Vagina (tissue), 2 donors: ENCODE measurements at regions not wholly inside any gene's neighbourhood (a gene's known extent, or its start where the extent isn't known, plus 50 kb on each side); places are given as distances from the start of the nearest gene placed in this dataset.

Source experiments
- DNase-seq, 2 donors: peaks; one replicate each; pipeline ENCODE4 v3.0.0-alpha.2; 2017; ENCODE audit errors: extremely low spot score in 2 of 2
- H3K27ac ChIP-seq: fragments of 200-600 bp; sonication (generic); one replicate; pipeline ENCODE4 v1.5.1; 2019
- H3K27me3 ChIP-seq: fragments of 200-600 bp; sonication (generic); one replicate; pipeline ENCODE4 v1.5.1; 2019
- H3K36me3 ChIP-seq, 2 donors: fragments of 200-600 bp; sonication (generic); one replicate each; pipeline ENCODE4 v1.5.1; 2017 to 2019
- H3K4me1 ChIP-seq: fragments of 200-600 bp; sonication (generic); one replicate; pipeline ENCODE4 v1.5.1; 2019
- H3K4me3 ChIP-seq, 2 donors: fragments of 200-600 bp; sonication (generic); 1 replicate in 1 of 2; 2 replicates in 1 of 2; pipeline ENCODE4 v1.5.1; 2016 to 2019
- H3K9me3 ChIP-seq: fragments of 200-600 bp; sonication (generic); one replicate; pipeline ENCODE4 v1.5.1; 2019
- POLR2A ChIP-seq, 2 donors: fragments of 450-650 bp; IDR thresholded peaks; one replicate each; pipeline ENCODE4 v1.6.1; 2017; ENCODE audit warnings: antibody characterized with exemption in 2 of 2, mild to moderate bottlenecking in 2 of 2, moderate library complexity in 2 of 2
- POLR2AphosphoS5 ChIP-seq, 2 donors: sonication (generic); formaldehyde crosslinking; IDR thresholded peaks; one replicate each; pipeline ENCODE4 v1.9.0; 2017; ENCODE audit warnings: antibody characterized with exemption in 2 of 2, mild to moderate bottlenecking in 2 of 2, low read depth in 1 of 2; ENCODE audit not compliant: insufficient read depth in 1 of 2
- intact Hi-C: fragments of 100-400 bp; cut with DNase I; formaldehyde crosslinking; loops from one replicate; pipeline ENCODE4 v1.15.1; 2023
- TF ChIP-seq, protein P1 (sequence below), 3 experiments: fragments of 450-650 bp in 2 of 3; fragments of 200-600 bp in 1 of 3; sonication (generic) in 1 of 3; IDR thresholded peaks; one replicate each; pipeline ENCODE4 v1.5.1; 2017 to 2019; ENCODE audit warnings: antibody characterized with exemption in 3 of 3, mild to moderate bottlenecking in 2 of 3, moderate library complexity in 2 of 3

DNA sequence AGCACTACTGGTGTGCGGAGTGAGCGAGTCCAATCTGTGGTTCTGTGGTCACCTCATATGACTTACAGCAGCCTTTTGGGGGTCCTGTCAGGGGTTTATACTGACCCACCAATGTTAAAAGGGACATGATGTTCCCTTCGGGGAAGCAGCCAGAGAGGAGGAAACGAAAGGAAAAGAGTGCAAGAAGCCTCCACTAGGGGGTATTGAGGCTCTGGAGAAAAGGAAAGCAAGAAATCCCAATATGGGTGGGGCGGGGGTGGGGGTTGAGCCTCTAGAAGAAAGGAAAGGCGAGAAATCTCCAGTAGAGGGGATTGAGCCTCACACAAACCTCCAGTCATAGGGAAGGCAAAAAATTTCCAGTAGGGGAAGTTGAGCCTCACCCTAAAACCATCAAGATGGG, 249.3 kb upstream of the ECI2 start:
- no peak for DNase-seq
- Histone ChIP-seq H3K27ac (no peak overlapping the region), H3K9me3 (no peaks in the 10 kb centered on the region), H3K27me3 (no peaks in the 10 kb centered on the region), H3K4me3 (no peak overlapping the region), H3K4me1 (no peaks in the 10 kb centered on the region), H3K36me3 (no peaks in the 10 kb centered on the region)
- TF ChIP-seq POLR2A (IDR thresholded peaks at IDR 0.05), result no peak
- TF ChIP-seq POLR2AphosphoS5 (IDR thresholded peaks at IDR 0.05; ENCODE audit: insufficient read depth in 1 of 2, low read depth in 1 of 2), result no peak
- TF ChIP-seq, protein P1, sequence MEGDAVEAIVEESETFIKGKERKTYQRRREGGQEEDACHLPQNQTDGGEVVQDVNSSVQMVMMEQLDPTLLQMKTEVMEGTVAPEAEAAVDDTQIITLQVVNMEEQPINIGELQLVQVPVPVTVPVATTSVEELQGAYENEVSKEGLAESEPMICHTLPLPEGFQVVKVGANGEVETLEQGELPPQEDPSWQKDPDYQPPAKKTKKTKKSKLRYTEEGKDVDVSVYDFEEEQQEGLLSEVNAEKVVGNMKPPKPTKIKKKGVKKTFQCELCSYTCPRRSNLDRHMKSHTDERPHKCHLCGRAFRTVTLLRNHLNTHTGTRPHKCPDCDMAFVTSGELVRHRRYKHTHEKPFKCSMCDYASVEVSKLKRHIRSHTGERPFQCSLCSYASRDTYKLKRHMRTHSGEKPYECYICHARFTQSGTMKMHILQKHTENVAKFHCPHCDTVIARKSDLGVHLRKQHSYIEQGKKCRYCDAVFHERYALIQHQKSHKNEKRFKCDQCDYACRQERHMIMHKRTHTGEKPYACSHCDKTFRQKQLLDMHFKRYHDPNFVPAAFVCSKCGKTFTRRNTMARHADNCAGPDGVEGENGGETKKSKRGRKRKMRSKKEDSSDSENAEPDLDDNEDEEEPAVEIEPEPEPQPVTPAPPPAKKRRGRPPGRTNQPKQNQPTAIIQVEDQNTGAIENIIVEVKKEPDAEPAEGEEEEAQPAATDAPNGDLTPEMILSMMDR (IDR thresholded peaks at IDR 0.05), result no peak
- intact Hi-C loops, result no loop called here

- TF ChIP-seq POLR2AphosphoS5 (IDR thresholded peaks at IDR 0.05; ENCODE audit: insufficient read depth in 1 of 2, low read depth in 1 of 2) (no peak), POLR2A (IDR thresholded peaks at IDR 0.05) (no peak)
- TF ChIP-seq, protein P1 (IDR thresholded peaks at IDR 0.05), result no peak
Observed at GRCh38 chr6:4383910-4384638, 248.7 kb upstream of the ECI2 start.

DNA sequence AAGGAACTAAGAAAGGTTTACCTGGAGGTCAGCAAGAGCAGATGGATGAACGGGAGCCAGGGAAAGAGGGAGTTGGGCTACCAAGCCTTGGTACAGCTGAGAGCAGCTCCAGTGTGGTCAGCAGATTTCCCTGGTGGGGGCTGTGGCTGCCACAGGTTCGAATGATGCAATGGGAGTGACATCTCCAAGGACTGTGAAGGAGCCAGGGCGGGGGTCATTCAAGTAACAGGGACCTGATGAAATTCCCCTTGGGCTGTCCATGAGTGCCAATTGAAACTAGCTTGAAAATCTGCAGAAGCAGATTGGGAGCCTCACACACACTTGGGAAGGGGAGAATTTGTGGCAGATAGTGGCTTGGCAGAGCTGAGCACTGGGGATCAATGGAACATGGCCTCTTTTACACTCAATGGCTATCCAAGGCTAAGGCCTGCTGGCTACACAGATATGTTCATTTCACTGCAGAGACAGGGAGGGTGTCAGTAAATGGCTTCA, 247.0 kb upstream of the ECI2 start:
- Histone ChIP-seq H3K27ac (no peak overlapping the region), H3K27me3 (no peaks in the 10 kb centered on the region), H3K9me3 (no peaks in the 10 kb centered on the region), H3K4me3 (no peak overlapping the region), H3K4me1 (no peaks in the 10 kb centered on the region), H3K36me3 (no peaks in the 10 kb centered on the region)
- DNase-seq, result no peak
- intact Hi-C loops, result no loop called here
- TF ChIP-seq, protein P1 (IDR thresholded peaks at IDR 0.05), result no peak
- TF ChIP-seq POLR2AphosphoS5 (IDR thresholded peaks at IDR 0.05; ENCODE audit: insufficient read depth in 1 of 2, low read depth in 1 of 2), result no peak

More at GRCh38 chr6:4383910-4384638, 248.7 kb upstream of the ECI2 start:
- H3K27ac ChIP-seq, result no peak overlapping the region
- intact Hi-C loops, result no loop called here
- no peaks in the 10 kb centered on the region for H3K4me1 ChIP-seq
- no peaks in the 10 kb centered on the region for H3K36me3 ChIP-seq
- no peaks in the 10 kb centered on the region for H3K9me3 ChIP-seq
- no peak overlapping the region for H3K4me3 ChIP-seq
- no peaks in the 10 kb centered on the region for H3K27me3 ChIP-seq
- no peak for DNase-seq

- DNase-seq, result no peak
- no peaks in the 10 kb centered on the region for H3K4me1 ChIP-seq
- H3K27ac ChIP-seq, result no peak overlapping the region
- H3K27me3 ChIP-seq, result no peaks in the 10 kb centered on the region
- H3K9me3 ChIP-seq, result no peaks in the 10 kb centered on the region
- no peaks in the 10 kb centered on the region for H3K36me3 ChIP-seq
- intact Hi-C loops, result no loop called here
- TF ChIP-seq, protein P1 (IDR thresholded peaks at IDR 0.05), result no peak
- TF ChIP-seq POLR2A (IDR thresholded peaks at IDR 0.05) (no peak), POLR2AphosphoS5 (IDR thresholded peaks at IDR 0.05; ENCODE audit: insufficient read depth in 1 of 2, low read depth in 1 of 2) (no peak)
- H3K4me3 ChIP-seq, result no peak overlapping the region
Observed at GRCh38 chr6:4381381-4381780, 246.0 kb upstream of the ECI2 start.

- Histone ChIP-seq H3K9me3 (no peaks in the 10 kb centered on the region), H3K4me3 (no peak overlapping the region), H3K4me1 (no peaks in the 10 kb centered on the region), H3K36me3 (no peaks in the 10 kb centered on the region), H3K27ac (no peak overlapping the region), H3K27me3 (no peaks in the 10 kb centered on the region)
- DNase-seq, result no peak
- intact Hi-C loops, result no loop called here
- no peak for TF ChIP-seq POLR2A (IDR thresholded peaks at IDR 0.05)
- TF ChIP-seq, protein P1 (IDR thresholded peaks at IDR 0.05), result no peak
- TF ChIP-seq POLR2AphosphoS5 (IDR thresholded peaks at IDR 0.05; ENCODE audit: insufficient read depth in 1 of 2, low read depth in 1 of 2), result no peak
Observed at GRCh38 chr6:4380881-4381281, 245.5 kb upstream of the ECI2 start.
